ENCODE measurements at regions not wholly inside any gene's neighbourhood (a gene's known extent, or its start where the extent isn't known, plus 50 kb on each side); places are given as distances from the start of the nearest gene placed in this dataset.
"Not testable (repeated sequence)": the region's sequence is repeated elsewhere in the genome, so short reads cannot be mapped to it uniquely, and the experiment has no call there.

DNA sequence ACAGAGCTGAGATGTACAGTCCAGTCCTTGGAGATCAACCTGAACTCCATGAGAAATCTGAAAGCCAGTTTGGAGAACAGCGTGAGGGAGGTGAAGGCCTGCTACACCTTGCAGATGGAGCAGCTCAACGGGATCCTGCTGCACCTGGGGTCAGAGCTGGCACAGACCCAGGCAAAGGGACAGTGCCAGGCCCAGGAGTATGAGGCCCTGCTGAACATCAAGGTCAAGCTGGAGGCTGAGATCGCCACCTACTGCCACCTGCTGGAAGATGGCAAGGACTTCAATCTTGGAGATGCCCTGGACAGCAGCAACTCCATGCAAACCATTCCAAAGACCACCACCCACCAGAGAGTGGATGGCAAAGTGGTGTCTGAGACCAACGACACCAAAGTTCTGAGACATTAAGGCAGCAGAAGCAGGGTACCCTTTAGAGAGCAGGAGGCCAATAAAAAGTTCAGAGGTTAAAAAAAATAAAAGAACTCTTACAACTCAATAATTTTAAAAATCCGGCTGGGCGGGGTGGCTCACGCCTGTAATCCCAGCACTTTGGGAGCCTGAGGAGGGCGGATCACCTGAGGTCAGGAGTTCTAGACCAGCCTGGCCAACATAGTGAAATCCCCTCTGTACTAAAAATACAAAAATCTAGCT is 69.9 kb upstream of the RTL6 start:
- peak; percentile 12 for DNase-seq (ENCODE audit: low spot score)
- in situ Hi-C loops (cut with HindIII; ENCODE audit: low sequenced_read_pairs) = no loop called here

- DNase-seq (ENCODE audit: low spot score); in situ Hi-C loops (cut with HindIII; ENCODE audit: low sequenced_read_pairs): not testable (repeated sequence)
These were observed 69.4 kb upstream of the RTL6 start for GRCh38 chr22:44567378-44567841.

DNA sequence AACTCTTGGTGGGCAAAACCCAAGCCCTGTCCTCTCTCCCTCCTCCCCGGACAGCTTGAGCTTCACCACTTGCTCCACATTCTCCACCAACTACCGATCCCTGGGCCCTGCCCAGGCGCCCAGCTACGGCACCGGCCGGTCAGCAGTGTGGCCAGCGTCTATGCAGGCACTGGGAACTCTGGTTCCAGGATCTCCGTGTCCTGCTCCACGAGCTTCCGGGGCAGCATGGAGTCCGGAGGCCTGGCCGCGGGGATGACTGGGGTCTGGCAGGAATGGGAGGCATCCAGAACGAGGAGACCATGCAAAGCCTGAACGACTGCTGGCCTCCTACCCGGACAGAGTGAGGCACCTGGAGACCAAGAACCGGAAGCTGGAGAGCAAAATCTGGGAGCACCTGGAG is 68.9 kb upstream of the RTL6 start:
- no peak for DNase-seq (ENCODE audit: low spot score)
- in situ Hi-C loops (cut with HindIII; ENCODE audit: low sequenced_read_pairs) = no loop called here

DNA sequence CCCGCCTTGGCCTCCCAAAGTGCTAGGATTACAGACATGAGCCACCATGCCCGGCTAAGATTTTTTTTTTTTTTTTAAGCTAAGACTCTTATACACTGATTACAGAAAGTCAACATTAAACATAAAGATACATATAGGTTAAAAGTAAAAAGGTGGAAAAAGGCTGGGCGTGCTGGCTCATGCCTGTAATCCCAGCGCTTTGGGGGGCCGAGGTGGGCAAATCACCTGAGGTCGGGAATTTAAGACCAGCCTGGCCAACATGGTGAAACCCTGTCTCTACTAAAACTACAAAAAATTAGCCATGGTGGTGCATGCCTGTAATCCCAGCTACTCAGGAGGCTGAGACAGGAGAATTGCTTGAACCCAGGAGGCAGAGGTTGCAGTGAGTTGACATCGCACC is 64.6 kb upstream of the RTL6 start:
- in situ Hi-C loops (cut with HindIII; ENCODE audit: low sequenced_read_pairs); DNase-seq (ENCODE audit: low spot score): not testable (repeated sequence)

DNA sequence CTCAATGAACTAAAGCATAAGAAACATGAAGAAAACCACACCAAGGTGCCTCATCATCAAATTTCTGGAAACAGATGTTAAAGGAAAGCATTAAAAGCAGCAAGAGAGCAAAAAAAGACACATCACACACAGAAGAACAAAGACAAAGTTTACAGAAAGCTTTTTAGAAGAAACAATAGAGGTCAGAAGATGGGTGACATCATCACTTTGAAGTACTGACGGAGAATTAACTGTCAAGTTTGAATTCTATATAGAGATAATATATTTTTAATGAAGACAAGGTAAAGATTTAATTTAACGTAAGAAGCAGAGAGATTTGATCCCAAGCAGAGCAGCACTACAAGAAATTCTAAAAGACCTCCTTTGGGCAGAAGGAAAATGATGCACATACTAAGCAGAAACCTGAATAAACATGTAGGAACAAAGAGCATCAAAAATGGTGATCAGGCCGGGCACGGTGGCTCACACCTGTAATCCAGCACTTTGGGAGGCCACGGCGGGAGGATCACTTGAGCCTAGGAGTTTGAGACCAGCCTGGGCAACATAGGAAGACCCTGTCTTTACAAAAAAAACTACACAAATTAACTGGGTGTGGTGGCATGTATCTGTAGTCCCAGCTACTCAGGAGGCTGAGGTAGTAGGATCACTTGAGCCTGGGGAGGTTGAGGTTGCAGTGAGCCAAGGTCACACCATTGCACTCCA is 63.3 kb upstream of the RTL6 start:
- in situ Hi-C loops (cut with HindIII; ENCODE audit: low sequenced_read_pairs) = no loop called here

DNA sequence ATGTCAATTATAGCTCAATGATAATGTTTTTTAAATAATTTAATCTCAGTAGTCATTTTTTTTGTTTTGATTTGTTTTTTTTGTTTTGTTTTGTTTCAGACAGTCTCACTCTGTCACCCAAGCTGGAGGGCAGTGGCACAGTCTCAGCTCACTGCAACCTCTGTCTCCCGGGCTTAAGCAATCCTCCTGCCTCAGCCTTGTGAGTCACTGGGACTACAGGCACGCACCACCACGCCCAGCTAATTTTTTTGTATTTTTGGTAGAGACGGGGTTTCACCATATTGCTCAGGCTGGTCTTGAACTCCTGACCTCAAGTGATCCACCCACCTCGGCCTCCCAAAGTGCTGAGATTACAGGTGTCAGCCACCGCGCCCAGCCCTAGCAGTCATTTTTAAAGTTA is 60.6 kb upstream of the RTL6 start:
- in situ Hi-C loops (cut with HindIII; ENCODE audit: low sequenced_read_pairs); DNase-seq (ENCODE audit: low spot score): not testable (repeated sequence)

More for the DNA sequence above, 63.3 kb upstream of the RTL6 start:
- no peak for DNase-seq (ENCODE audit: low spot score)

- in situ Hi-C loops (cut with HindIII; ENCODE audit: low sequenced_read_pairs); DNase-seq (ENCODE audit: low spot score): not testable (repeated sequence)
These were observed 59.8 kb upstream of the RTL6 start for GRCh38 chr22:44557872-44558271.

- DNase-seq (ENCODE audit: low spot score) = no peak
- in situ Hi-C loops (cut with HindIII; ENCODE audit: low sequenced_read_pairs) = no loop called here
These were observed 59.2 kb upstream of the RTL6 start for GRCh38 chr22:44557064-44557748.

DNA sequence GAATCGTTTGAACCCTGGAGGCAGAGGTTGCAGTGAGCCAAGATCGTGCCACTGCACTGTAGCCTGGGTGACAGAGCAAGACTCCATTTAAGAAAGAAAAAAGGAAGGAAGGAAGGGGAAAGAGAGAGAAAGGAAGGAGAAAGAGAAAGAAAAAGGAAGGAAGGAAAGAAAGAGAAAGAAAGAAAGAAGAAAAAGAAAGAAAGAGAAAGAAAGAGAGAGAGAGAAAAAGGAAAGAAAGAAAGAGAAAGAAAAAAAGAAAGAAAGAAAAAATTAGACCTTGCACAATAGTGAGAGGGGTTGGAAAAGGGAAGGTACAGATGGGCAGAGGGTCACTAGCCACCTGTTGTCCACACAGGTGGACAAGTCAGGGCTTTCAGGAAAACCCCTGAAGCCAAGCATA is 57.6 kb upstream of the RTL6 start:
- in situ Hi-C loops (cut with HindIII; ENCODE audit: low sequenced_read_pairs) = no loop called here

GRCh38 chr22:44555046-44555445 is 57.0 kb upstream of the RTL6 start:
- in situ Hi-C loops (cut with HindIII; ENCODE audit: low sequenced_read_pairs) = no loop called here
- DNase-seq (ENCODE audit: low spot score) = no peak

More for the DNA sequence above, 57.6 kb upstream of the RTL6 start:
- no peak for DNase-seq (ENCODE audit: low spot score)

DNA sequence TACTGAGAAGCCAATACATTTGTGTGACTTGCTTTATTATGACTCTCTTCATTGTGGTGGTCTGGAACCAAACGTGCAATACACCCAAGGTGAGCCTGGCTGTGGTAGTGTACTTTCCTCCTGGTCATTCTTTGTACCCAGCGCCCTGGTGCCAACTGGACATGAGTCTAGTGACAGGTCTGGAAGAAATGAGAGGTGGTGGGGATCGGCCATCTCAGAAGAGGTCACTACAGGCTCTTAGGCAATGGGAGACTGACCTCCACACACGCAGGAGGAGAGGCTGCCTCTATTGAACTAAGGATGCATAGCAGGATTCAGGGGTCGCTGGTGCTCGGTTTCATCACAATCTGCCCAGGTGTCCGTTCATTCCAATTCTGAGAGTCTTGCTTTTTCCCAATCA is 56.4 kb upstream of the RTL6 start:
- DNase-seq (ENCODE audit: low spot score) = no peak
- in situ Hi-C loops (cut with HindIII; ENCODE audit: low sequenced_read_pairs) = no loop called here

- in situ Hi-C loops (cut with HindIII; ENCODE audit: low sequenced_read_pairs) = no loop called here
- DNase-seq (ENCODE audit: low spot score) = no peak
These were observed 52.9 kb upstream of the RTL6 start for GRCh38 chr22:44550711-44551491.

DNA sequence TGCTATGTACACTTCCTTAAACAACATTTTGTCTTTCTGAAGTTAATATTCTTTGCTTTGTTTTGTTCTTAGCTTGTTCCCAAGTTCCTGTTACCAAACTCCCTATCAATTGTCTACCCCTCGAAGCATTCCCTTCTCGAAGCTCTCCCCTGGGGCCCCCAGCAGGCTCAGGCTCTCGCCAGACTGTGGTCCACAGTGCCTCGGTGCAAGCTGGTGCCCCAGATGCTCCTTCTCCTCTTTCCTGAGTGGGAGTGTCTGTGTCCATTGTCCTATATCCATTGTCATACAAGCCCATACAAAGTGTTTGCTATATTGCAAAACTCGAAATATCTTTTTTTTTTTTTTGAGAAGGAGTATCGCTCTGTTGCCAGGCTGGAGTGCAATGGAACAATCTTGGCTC is 51.7 kb upstream of the RTL6 start:
- no peak for DNase-seq (ENCODE audit: low spot score)
- in situ Hi-C loops (cut with HindIII; ENCODE audit: low sequenced_read_pairs) = no loop called here

DNA sequence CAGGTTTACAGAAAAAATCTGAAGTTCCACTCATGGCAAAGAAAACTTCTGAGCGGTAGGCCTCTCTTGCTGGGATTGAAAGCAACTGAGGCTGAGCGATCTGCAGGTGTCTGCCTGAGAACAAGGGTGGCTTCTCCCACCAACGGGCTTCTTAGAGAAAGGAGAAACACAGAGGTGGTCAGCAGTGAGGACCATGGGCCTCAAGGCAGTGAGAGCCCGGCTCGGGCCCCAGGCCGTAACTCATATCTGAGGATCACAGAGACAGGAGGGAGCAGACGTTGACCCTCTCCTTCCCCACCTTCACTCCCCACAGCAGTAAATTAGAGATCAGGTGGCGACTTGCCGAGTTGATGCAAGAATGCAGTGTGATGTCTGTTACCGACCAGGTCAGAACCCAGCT is 50.9 kb upstream of the RTL6 start:
- in situ Hi-C loops (cut with HindIII; ENCODE audit: low sequenced_read_pairs) = no loop called here
- no peak for DNase-seq (ENCODE audit: low spot score)
